ENCODE measurements at regions not wholly inside any gene's neighbourhood (a gene's known extent, or its start where the extent isn't known, plus 50 kb on each side); places are given as distances from the start of the nearest gene placed in this dataset.

- TF ChIP-seq BCLAF1 (IDR thresholded peaks at IDR 0.05) (no peak), CTCF (CRISPR knock-in tag; IDR thresholded peaks at IDR 0.05) (no peak), EHMT2 (IDR thresholded peaks at IDR 0.05; ENCODE audit: borderline replicate concordance, low read depth, low read length) (no peak), CEBPB (IDR thresholded peaks at IDR 0.05; ENCODE audit: borderline replicate concordance, low read depth, low read length) (no peak), BRF2 (CRISPR knock-in tag; IDR thresholded peaks at IDR 0.05) (no peak)
Observed at GRCh38 chr1:184152974-184153373, 101.4 kb downstream of the TSEN15 start.
